Loucy (cell line): ENCODE measurements at regions not wholly inside any gene's neighbourhood (a gene's known extent, or its start where the extent isn't known, plus 50 kb on each side); places are given as distances from the start of the nearest gene placed in this dataset.

Experiments
- H2AFZ ChIP-seq: fragments of 200-600 bp; sonication (generic); 2 replicates; pipeline ENCODE4 v1.6.0; 2016; ENCODE audit warnings: antibody characterized with exemption, mild to moderate bottlenecking, low read length, moderate library complexity
- H3F3A ChIP-seq: fragments of 200-600 bp; 2 replicates; pipeline ENCODE4 v1.6.0; 2016; ENCODE audit warnings: antibody characterized with exemption, low read depth, mild to moderate bottlenecking
- H3K27me3 ChIP-seq: fragments of 200-600 bp; sonication (generic); 2 replicates; pipeline ENCODE4 v1.6.1; 2014; ENCODE audit warnings: low read length, mild to moderate bottlenecking; ENCODE audit not compliant: insufficient read depth, poor library complexity, severe bottlenecking
- H3K36me3 ChIP-seq: fragments of 200-600 bp; sonication (generic); 2 replicates; pipeline ENCODE4 v1.6.1; 2016; ENCODE audit warnings: low read length; ENCODE audit not compliant: insufficient read depth
- H3K4me1 ChIP-seq: fragments of 200-600 bp; sonication (generic); 2 replicates; pipeline ENCODE4 v1.5.1; 2014; ENCODE audit warnings: low read length, mild to moderate bottlenecking; ENCODE audit not compliant: insufficient read depth, poor library complexity, severe bottlenecking
- H3K4me2 ChIP-seq: fragments of 200-600 bp; sonication (generic); 2 replicates; pipeline ENCODE4 v1.6.0; 2014; ENCODE audit warnings: antibody characterized with exemption, low read length, low read depth, mild to moderate bottlenecking; ENCODE audit not compliant: poor library complexity, severe bottlenecking
- H3K4me3 ChIP-seq: fragments of 200-600 bp; sonication (generic); 2 replicates; pipeline ENCODE4 v1.5.1; 2014; ENCODE audit warnings: low read length, mild to moderate bottlenecking, mixed read lengths; ENCODE audit not compliant: poor library complexity, severe bottlenecking
- H3K79me2 ChIP-seq: fragments of 200-600 bp; sonication (generic); 2 replicates; pipeline ENCODE4 v1.6.1; 2014; ENCODE audit warnings: low read length; ENCODE audit not compliant: insufficient read depth
- H3K9ac ChIP-seq: fragments of 200-600 bp; sonication (generic); 2 replicates; pipeline ENCODE4 v1.6.0; 2014; ENCODE audit warnings: mild to moderate bottlenecking, low read depth, low read length, moderate library complexity; ENCODE audit not compliant: poor library complexity, severe bottlenecking
- H3K9me2 ChIP-seq: fragments of 200-600 bp; sonication (generic); replicated peaks from 2 replicates; pipeline ENCODE4 v1.6.1; 2016; ENCODE audit warnings: low read depth, low read length, mixed read lengths
- H3K9me3 ChIP-seq: fragments of 200-600 bp; sonication (generic); 2 replicates; pipeline ENCODE4 v1.6.1; 2014; ENCODE audit warnings: mild to moderate bottlenecking, antibody characterized with exemption, low read length, low read depth; ENCODE audit not compliant: insufficient read depth
- H4K20me1 ChIP-seq: fragments of 200-600 bp; sonication (generic); 2 replicates; pipeline ENCODE4 v1.6.0; 2014; ENCODE audit warnings: antibody characterized with exemption, low read length, mild to moderate bottlenecking; ENCODE audit not compliant: insufficient read depth, poor library complexity, severe bottlenecking
- EZH2phosphoT487 ChIP-seq: fragments of 200-600 bp; IDR thresholded peaks from 2 replicates; pipeline ENCODE4 v1.6.1; 2018; ENCODE audit warnings: antibody characterized with exemption, mild to moderate bottlenecking, moderate library complexity, borderline replicate concordance
- TF ChIP-seq, protein P1 (sequence below): fragments of 200-600 bp; sonication (generic); conservative IDR thresholded peaks from 2 replicates; pipeline ENCODE4 v1.5.1; 2014; ENCODE audit warnings: mild to moderate bottlenecking, antibody characterized with exemption, low read length

GRCh38 chr5:167503926-167504720 lies 787.3 kb upstream of the WWC1 start:
- Histone ChIP-seq H3K9ac (no peak overlapping the region), H3F3A (no peaks in the 10 kb centered on the region), H3K4me3 (no peak overlapping the region), H4K20me1 (no peaks in the 10 kb centered on the region), H3K27me3 (no peaks in the 10 kb centered on the region), H2AFZ (no peak overlapping the region), H3K4me2 (no peak overlapping the region), H3K9me3 (no peaks in the 10 kb centered on the region), H3K9me2 (no peaks in the 10 kb centered on the region), H3K4me1 (no peaks in the 10 kb centered on the region), H3K79me2 (no peaks in the 10 kb centered on the region), H3K36me3 (no peaks in the 10 kb centered on the region)
- TF ChIP-seq, protein P1, sequence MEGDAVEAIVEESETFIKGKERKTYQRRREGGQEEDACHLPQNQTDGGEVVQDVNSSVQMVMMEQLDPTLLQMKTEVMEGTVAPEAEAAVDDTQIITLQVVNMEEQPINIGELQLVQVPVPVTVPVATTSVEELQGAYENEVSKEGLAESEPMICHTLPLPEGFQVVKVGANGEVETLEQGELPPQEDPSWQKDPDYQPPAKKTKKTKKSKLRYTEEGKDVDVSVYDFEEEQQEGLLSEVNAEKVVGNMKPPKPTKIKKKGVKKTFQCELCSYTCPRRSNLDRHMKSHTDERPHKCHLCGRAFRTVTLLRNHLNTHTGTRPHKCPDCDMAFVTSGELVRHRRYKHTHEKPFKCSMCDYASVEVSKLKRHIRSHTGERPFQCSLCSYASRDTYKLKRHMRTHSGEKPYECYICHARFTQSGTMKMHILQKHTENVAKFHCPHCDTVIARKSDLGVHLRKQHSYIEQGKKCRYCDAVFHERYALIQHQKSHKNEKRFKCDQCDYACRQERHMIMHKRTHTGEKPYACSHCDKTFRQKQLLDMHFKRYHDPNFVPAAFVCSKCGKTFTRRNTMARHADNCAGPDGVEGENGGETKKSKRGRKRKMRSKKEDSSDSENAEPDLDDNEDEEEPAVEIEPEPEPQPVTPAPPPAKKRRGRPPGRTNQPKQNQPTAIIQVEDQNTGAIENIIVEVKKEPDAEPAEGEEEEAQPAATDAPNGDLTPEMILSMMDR = no peak
- TF ChIP-seq EZH2phosphoT487 = no peak

DNA sequence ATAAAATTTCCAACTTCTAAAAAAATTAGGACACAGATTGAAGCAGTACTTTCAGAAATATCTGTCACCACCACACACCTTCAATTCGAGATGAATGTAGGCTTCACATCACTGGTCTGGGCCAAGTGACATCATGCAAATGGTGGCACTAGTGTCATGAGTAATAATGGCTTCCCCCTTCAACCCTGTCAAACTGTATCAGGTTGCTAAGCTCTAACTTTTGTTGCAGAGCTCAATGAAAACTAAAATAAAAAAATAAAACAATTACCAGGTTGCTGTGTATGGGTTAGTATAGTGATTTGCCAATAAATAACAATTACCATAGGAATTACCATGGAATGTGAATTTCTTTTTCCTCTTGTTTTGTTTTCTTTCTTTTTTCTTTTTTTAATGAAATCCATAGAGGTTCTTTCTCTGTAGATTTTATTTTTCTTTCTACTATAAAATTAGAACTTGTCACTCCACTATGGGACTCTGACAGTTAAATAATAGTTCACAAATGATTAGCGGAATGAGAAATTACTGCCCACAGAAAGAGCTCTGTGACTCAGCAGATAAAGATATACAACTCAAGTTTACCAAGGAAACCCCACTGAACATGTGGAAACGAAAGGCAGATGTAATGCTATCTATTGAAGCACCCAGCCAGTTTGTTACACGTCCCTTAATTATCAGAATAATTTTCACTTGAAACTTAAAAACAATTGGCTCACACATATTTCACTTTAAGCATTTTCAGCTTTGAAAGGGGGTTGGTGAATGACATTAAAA lies 783.8 kb upstream of the WWC1 start:
- no peak overlapping the region for H3K9ac ChIP-seq
- H3K9me2 ChIP-seq = no peaks in the 10 kb centered on the region
- no peaks in the 10 kb centered on the region for H3F3A ChIP-seq
- no peak for TF ChIP-seq EZH2phosphoT487
- TF ChIP-seq, protein P1 = no peak
- no peaks in the 10 kb centered on the region for H4K20me1 ChIP-seq
- H3K4me3 ChIP-seq = no peak overlapping the region
- H3K9me3 ChIP-seq = no peaks in the 10 kb centered on the region
- H3K79me2 ChIP-seq = no peaks in the 10 kb centered on the region
- no peaks in the 10 kb centered on the region for H3K4me1 ChIP-seq
- no peak overlapping the region for H2AFZ ChIP-seq
- no peaks in the 10 kb centered on the region for H3K27me3 ChIP-seq
- no peaks in the 10 kb centered on the region for H3K36me3 ChIP-seq
- no peak overlapping the region for H3K4me2 ChIP-seq

GRCh38 chr5:167509076-167509475 lies 782.4 kb upstream of the WWC1 start:
- H3K36me3 ChIP-seq = no peaks in the 10 kb centered on the region
- H3K4me3 ChIP-seq = no peak overlapping the region
- H3K79me2 ChIP-seq = no peaks in the 10 kb centered on the region
- H3K4me2 ChIP-seq = no peak overlapping the region
- H3K4me1 ChIP-seq = no peaks in the 10 kb centered on the region
- no peaks in the 10 kb centered on the region for H3F3A ChIP-seq
- H3K9me3 ChIP-seq = no peaks in the 10 kb centered on the region
- H3K27me3 ChIP-seq = no peaks in the 10 kb centered on the region
- TF ChIP-seq, protein P1 = no peak
- no peak for TF ChIP-seq EZH2phosphoT487
- H2AFZ ChIP-seq = no peak overlapping the region
- H3K9me2 ChIP-seq = no peaks in the 10 kb centered on the region
- no peak overlapping the region for H3K9ac ChIP-seq
- no peaks in the 10 kb centered on the region for H4K20me1 ChIP-seq
